ENCODE measurements at regions not wholly inside any gene's neighbourhood (a gene's known extent, or its start where the extent isn't known, plus 50 kb on each side); places are given as distances from the start of the nearest gene placed in this dataset.

DNA sequence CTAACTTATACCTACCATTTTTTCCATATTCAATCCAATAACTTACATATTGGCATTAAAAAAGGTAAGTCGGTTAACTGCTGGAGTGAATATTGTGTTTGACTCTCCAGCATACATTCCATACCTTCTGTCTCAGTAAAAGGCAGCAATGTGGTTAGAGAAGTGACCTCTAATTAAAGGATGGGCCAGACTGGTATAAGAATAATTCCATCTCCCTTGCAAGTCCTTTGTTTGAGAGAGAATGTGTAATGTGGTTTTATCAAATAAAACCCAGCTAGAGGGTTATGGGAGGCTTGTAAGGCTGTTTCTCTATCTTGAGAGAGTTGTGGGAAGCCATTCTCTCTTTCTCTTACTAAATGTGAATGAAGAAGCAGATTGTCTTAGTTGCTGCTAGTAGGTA, 289.3 kb upstream of the TCF4 start:
- H3K27ac ChIP-seq (ENCODE audit: low read length), result no peak overlapping the region
- ATAC-seq (no peak), DNase-seq (ENCODE audit: low read depth, low spot score) (no peak)
- BruUV-seq (replicated peaks), result no TSS peak
- CTCF ChIA-PET, result no interaction called here
- no peaks in the 10 kb centered on the region for H3K4me1 ChIP-seq (ENCODE audit: control insufficient read depth, insufficient read depth, low read length)
- POLR2A ChIA-PET, result no interaction called here
- H3K27me3 ChIP-seq (ENCODE audit: control insufficient read depth, insufficient read depth, low read length), result no peaks in the 10 kb centered on the region
- no peak for TF ChIP-seq CTCF (IDR thresholded peaks at IDR 0.05)
- TF ChIP-seq SIN3A (IDR thresholded peaks at IDR 0.05; ENCODE audit: borderline replicate concordance, insufficient read depth, low read depth, low read length), result no peak
- TF ChIP-seq TCF7L2 (IDR thresholded peaks at IDR 0.05; ENCODE audit: low read depth, low read length), result no peak
- TF ChIP-seq, protein P1, sequence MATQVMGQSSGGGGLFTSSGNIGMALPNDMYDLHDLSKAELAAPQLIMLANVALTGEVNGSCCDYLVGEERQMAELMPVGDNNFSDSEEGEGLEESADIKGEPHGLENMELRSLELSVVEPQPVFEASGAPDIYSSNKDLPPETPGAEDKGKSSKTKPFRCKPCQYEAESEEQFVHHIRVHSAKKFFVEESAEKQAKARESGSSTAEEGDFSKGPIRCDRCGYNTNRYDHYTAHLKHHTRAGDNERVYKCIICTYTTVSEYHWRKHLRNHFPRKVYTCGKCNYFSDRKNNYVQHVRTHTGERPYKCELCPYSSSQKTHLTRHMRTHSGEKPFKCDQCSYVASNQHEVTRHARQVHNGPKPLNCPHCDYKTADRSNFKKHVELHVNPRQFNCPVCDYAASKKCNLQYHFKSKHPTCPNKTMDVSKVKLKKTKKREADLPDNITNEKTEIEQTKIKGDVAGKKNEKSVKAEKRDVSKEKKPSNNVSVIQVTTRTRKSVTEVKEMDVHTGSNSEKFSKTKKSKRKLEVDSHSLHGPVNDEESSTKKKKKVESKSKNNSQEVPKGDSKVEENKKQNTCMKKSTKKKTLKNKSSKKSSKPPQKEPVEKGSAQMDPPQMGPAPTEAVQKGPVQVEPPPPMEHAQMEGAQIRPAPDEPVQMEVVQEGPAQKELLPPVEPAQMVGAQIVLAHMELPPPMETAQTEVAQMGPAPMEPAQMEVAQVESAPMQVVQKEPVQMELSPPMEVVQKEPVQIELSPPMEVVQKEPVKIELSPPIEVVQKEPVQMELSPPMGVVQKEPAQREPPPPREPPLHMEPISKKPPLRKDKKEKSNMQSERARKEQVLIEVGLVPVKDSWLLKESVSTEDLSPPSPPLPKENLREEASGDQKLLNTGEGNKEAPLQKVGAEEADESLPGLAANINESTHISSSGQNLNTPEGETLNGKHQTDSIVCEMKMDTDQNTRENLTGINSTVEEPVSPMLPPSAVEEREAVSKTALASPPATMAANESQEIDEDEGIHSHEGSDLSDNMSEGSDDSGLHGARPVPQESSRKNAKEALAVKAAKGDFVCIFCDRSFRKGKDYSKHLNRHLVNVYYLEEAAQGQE (IDR thresholded peaks at IDR 0.05; ENCODE audit: insufficient read depth in 1 of 2, low read depth in 2 of 2, low read length in 1 of 2), result no peak
- no peak for TF ChIP-seq POLR2AphosphoS5 (IDR thresholded peaks at IDR 0.05; ENCODE audit: low read depth, low read length)
- intact Hi-C loops (cut with micrococcal nuclease; ENCODE audit: unreplicated experiment), result no loop called here
- H3K36me3 ChIP-seq (ENCODE audit: control insufficient read depth, insufficient read depth, low read length), result no peaks in the 10 kb centered on the region
- in situ Hi-C loops (cut with HindIII; ENCODE audit: low pct_unique_long_range_greater_than_20kb, low sequenced_read_pairs), result no loop called here
- no peak overlapping the region for H3K4me3 ChIP-seq (ENCODE audit: low read depth in 2 of 2, low read length in 2 of 2)
- no peaks in the 10 kb centered on the region for H3K9me3 ChIP-seq (ENCODE audit: control insufficient read depth, insufficient read depth, low read depth, low read length)

DNA sequence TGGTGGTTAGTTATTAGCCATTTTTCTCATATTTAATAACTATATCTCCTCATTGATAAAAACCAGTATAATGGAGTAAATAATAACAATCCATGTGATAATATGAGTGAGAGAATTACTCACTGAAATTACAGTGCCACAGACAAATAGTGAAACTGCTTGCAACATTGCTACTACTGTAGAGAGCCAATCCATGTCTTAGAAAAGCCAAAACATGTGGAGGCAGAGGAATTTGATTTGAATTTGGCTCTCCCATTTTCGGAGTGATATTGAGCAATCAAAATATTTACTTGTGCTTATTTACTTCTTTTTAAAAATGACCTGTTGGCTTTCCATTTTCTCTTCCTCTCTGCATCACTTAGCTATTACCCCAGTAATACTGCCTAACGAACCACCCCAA, 288.3 kb upstream of the TCF4 start:
- Histone ChIP-seq H3K4me3 (ENCODE audit: low read depth in 2 of 2, low read length in 2 of 2) (no peak overlapping the region), H3K27me3 (ENCODE audit: control insufficient read depth, insufficient read depth, low read length) (no peaks in the 10 kb centered on the region), H3K9me3 (ENCODE audit: control insufficient read depth, insufficient read depth, low read depth, low read length) (no peaks in the 10 kb centered on the region), H3K36me3 (ENCODE audit: control insufficient read depth, insufficient read depth, low read length) (no peaks in the 10 kb centered on the region), H3K4me1 (ENCODE audit: control insufficient read depth, insufficient read depth, low read length) (no peaks in the 10 kb centered on the region), H3K27ac (ENCODE audit: low read length) (no peak overlapping the region)
- in situ Hi-C loops (cut with HindIII; ENCODE audit: low pct_unique_long_range_greater_than_20kb, low sequenced_read_pairs), result no loop called here
- intact Hi-C loops (cut with micrococcal nuclease; ENCODE audit: unreplicated experiment), result no loop called here
- no peak for TF ChIP-seq CTCF (IDR thresholded peaks at IDR 0.05)
- TF ChIP-seq POLR2AphosphoS5 (IDR thresholded peaks at IDR 0.05; ENCODE audit: low read depth, low read length), result no peak
- no peak for TF ChIP-seq TCF7L2 (IDR thresholded peaks at IDR 0.05; ENCODE audit: low read depth, low read length)
- TF ChIP-seq, protein P1 (IDR thresholded peaks at IDR 0.05; ENCODE audit: insufficient read depth in 1 of 2, low read depth in 2 of 2, low read length in 1 of 2), result no peak
- TF ChIP-seq SIN3A (IDR thresholded peaks at IDR 0.05; ENCODE audit: borderline replicate concordance, insufficient read depth, low read depth, low read length), result no peak
- no TSS peak for BruUV-seq (replicated peaks)
- ChIA-PET CTCF (no interaction called here), POLR2A (no interaction called here)
- DNase-seq (ENCODE audit: low read depth, low spot score) (no peak), ATAC-seq (no peak)

All from Panc1 (cell line).